Activated CD8-positive, alpha-beta T cell treated with anti-CD3 and anti-CD28 coated beads for 36 hours (primary cell): ENCODE measurements at regions not wholly inside any gene's neighbourhood (a gene's known extent, or its start where the extent isn't known, plus 50 kb on each side); places are given as distances from the start of the nearest gene placed in this dataset.

Source experiments
- ATAC-seq: fragments of 200-7000 bp; cut with Tn5 transposase; one replicate; pipeline ENCODE4 v1.10.0; 2021; ENCODE audit warnings: mild to moderate bottlenecking, moderate library complexity
- CTCF ChIA-PET: fragments of 350-600 bp; sonication (Branson Sonifier 250); formaldehyde crosslinking; loops from one replicate; lab custom pipeline; 2021; ENCODE audit warnings: antibody characterized with exemption; lab: Charles Lee
- POLR2A ChIA-PET: fragments of 350-600 bp; sonication (Branson Sonifier 250); formaldehyde crosslinking; loops from one replicate; lab custom pipeline; 2021; ENCODE audit warnings: antibody characterized with exemption; lab: Charles Lee
- DNase-seq: peaks from one replicate; pipeline ENCODE4 v3.0.0-alpha.2; 2020
- H3K27ac Mint-ChIP-seq: one replicate; pipeline ENCODE4 v1.8.0; 2021; ENCODE audit warnings: mild to moderate bottlenecking, mixed read lengths
- H3K27me3 Mint-ChIP-seq: one replicate; pipeline ENCODE4 v1.8.0; 2021; ENCODE audit warnings: mixed read lengths
- H3K36me3 Mint-ChIP-seq: one replicate; pipeline ENCODE4 v1.8.0; 2021; ENCODE audit warnings: low read depth, mixed read lengths
- H3K4me1 Mint-ChIP-seq: one replicate; pipeline ENCODE4 v1.8.0; 2021; ENCODE audit warnings: low read depth, mixed read lengths
- H3K4me3 Mint-ChIP-seq: one replicate; pipeline ENCODE4 v1.8.0; 2021; ENCODE audit warnings: mild to moderate bottlenecking, moderate library complexity, mixed read lengths
- H3K9me3 Mint-ChIP-seq: one replicate; pipeline ENCODE4 v1.8.0; 2021; ENCODE audit warnings: mixed read lengths
- CTCF ChIP-seq: fragments of 200-600 bp; IDR thresholded peaks from one replicate; pipeline ENCODE4 v1.8.0; 2022; ENCODE audit warnings: antibody characterized with exemption, mild to moderate bottlenecking
- intact Hi-C: fragments of 100-400 bp; cut with micrococcal nuclease; formaldehyde crosslinking; loops from one replicate; pipeline ENCODE4 v1.10.0; 2022

- Mint-ChIP-seq H3K4me1 (no peaks in the 10 kb centered on the region), H3K9me3 (no peaks in the 10 kb centered on the region), H3K4me3 (no peak overlapping the region), H3K27ac (no peak overlapping the region), H3K27me3 (no peaks in the 10 kb centered on the region), H3K36me3 (no peaks in the 10 kb centered on the region)
- POLR2A ChIA-PET: no interaction called here
- TF ChIP-seq CTCF: no peak
- no peak for DNase-seq
- no peak for ATAC-seq
- intact Hi-C loops: no loop called here
- CTCF ChIA-PET: no interaction called here
These were observed 116.3 kb upstream of the CPEB4 start for GRCh38 chr5:173771725-173772383.

- Mint-ChIP-seq H3K4me3 (no peak overlapping the region), H3K36me3 (no peaks in the 10 kb centered on the region), H3K27me3 (no peaks in the 10 kb centered on the region), H3K9me3 (no peaks in the 10 kb centered on the region), H3K4me1 (no peaks in the 10 kb centered on the region), H3K27ac (no peak overlapping the region)
- CTCF ChIA-PET: no interaction called here
- POLR2A ChIA-PET: interaction anchor here (0.7 kb wide), 1 partner anchor 78 kb away, joined by 3 read pairs; no protein-coding TSS in a partner anchor
- ATAC-seq (no peak), DNase-seq (no peak)
- intact Hi-C loops: no loop called here
- TF ChIP-seq CTCF: no peak
These were observed 115.6 kb upstream of the CPEB4 start for GRCh38 chr5:173772384-173773059.

- no peak overlapping the region for H3K4me3 Mint-ChIP-seq
- DNase-seq (no peak), ATAC-seq (no peak)
- H3K4me1 Mint-ChIP-seq: no peaks in the 10 kb centered on the region
- ChIA-PET CTCF (no interaction called here), POLR2A (no interaction called here)
- no peak overlapping the region for H3K27ac Mint-ChIP-seq
- TF ChIP-seq CTCF: no peak
- no peaks in the 10 kb centered on the region for H3K27me3 Mint-ChIP-seq
- H3K9me3 Mint-ChIP-seq: no peaks in the 10 kb centered on the region
- intact Hi-C loops: no loop called here
- H3K36me3 Mint-ChIP-seq: no peaks in the 10 kb centered on the region
These were observed 113.8 kb upstream of the CPEB4 start for GRCh38 chr5:173774271-173774761.

GRCh38 chr5:173775261-173776197 lies 112.6 kb upstream of the CPEB4 start:
- Mint-ChIP-seq H3K4me1 (no peaks in the 10 kb centered on the region), H3K9me3 (no peaks in the 10 kb centered on the region), H3K27me3 (no peaks in the 10 kb centered on the region), H3K36me3 (no peaks in the 10 kb centered on the region), H3K27ac (no peak overlapping the region), H3K4me3 (no peak overlapping the region)
- DNase-seq (no peak), ATAC-seq (no peak)
- no peak for TF ChIP-seq CTCF
- intact Hi-C loops: no loop called here
- ChIA-PET CTCF (no interaction called here), POLR2A (no interaction called here)
